ENCODE measurements at regions not wholly inside any gene's neighbourhood (a gene's known extent, or its start where the extent isn't known, plus 50 kb on each side); places are given as distances from the start of the nearest gene placed in this dataset.
"Not testable (repeated sequence)": the region's sequence is repeated elsewhere in the genome, so short reads cannot be mapped to it uniquely, and the experiment has no call there.

- no peak for DNase-seq
These were observed 131.7 kb upstream of the GRIK3 start for GRCh38 chr1:37166005-37166404.

- no peak for DNase-seq
These were observed 133.2 kb upstream of the GRIK3 start for GRCh38 chr1:37167479-37167878.

GRCh38 chr1:37169241-37169640, 134.9 kb upstream of the GRIK3 start:
- DNase-seq = no peak

- no peak for DNase-seq
These were observed 135.5 kb upstream of the GRIK3 start for GRCh38 chr1:37169743-37170275.

GRCh38 chr1:37171691-37172090, 137.4 kb upstream of the GRIK3 start:
- peak; percentile 96 for DNase-seq

- no peak for DNase-seq
These were observed 140.0 kb upstream of the GRIK3 start for GRCh38 chr1:37174341-37174740.

GRCh38 chr1:37174876-37175275, 140.6 kb upstream of the GRIK3 start:
- no peak for DNase-seq

GRCh38 chr1:37175666-37176215, 141.4 kb upstream of the GRIK3 start:
- no peak for DNase-seq

GRCh38 chr1:37176269-37176668, 142.0 kb upstream of the GRIK3 start:
- DNase-seq = no peak

- peak; percentile 24 for DNase-seq
These were observed 143.0 kb upstream of the GRIK3 start for GRCh38 chr1:37177230-37177864.

GRCh38 chr1:37181425-37181824, 147.1 kb upstream of the GRIK3 start:
- DNase-seq = peak; percentile 29

- no peak for DNase-seq
These were observed 150.5 kb upstream of the GRIK3 start for GRCh38 chr1:37184789-37185188.

GRCh38 chr1:37186246-37186756, 152.0 kb upstream of the GRIK3 start:
- DNase-seq = no peak

GRCh38 chr1:37189111-37189510, 154.8 kb upstream of the GRIK3 start:
- DNase-seq = peak; percentile 80

GRCh38 chr1:37197411-37197810, 163.1 kb upstream of the GRIK3 start:
- no peak for DNase-seq

GRCh38 chr1:37214305-37214704, 180.0 kb upstream of the GRIK3 start:
- not testable (repeated sequence) for DNase-seq

GRCh38 chr1:37233606-37234005, 199.3 kb upstream of the GRIK3 start:
- DNase-seq = no peak

- DNase-seq = no peak
These were observed 200.7 kb upstream of the GRIK3 start for GRCh38 chr1:37234941-37235418.

- DNase-seq = no peak
These were observed 203.6 kb upstream of the GRIK3 start for GRCh38 chr1:37237948-37238347.

GRCh38 chr1:37238364-37239224, 204.3 kb upstream of the GRIK3 start:
- peak; percentile 81 for DNase-seq

- DNase-seq = no peak
These were observed 205.0 kb upstream of the GRIK3 start for GRCh38 chr1:37239225-37239740.

GRCh38 chr1:37240897-37241296, 206.6 kb upstream of the GRIK3 start:
- peak; percentile 95 for DNase-seq

GRCh38 chr1:37242501-37242900, 208.2 kb upstream of the GRIK3 start:
- DNase-seq = no peak

All from DMS79 treated with DMSO at 0.1 percent for 48 hours (cell line).